ENCODE measurements at regions not wholly inside any gene's neighbourhood (a gene's known extent, or its start where the extent isn't known, plus 50 kb on each side); places are given as distances from the start of the nearest gene placed in this dataset.
"Not testable (repeated sequence)": the region's sequence is repeated elsewhere in the genome, so short reads cannot be mapped to it uniquely, and the experiment has no call there.

DNA sequence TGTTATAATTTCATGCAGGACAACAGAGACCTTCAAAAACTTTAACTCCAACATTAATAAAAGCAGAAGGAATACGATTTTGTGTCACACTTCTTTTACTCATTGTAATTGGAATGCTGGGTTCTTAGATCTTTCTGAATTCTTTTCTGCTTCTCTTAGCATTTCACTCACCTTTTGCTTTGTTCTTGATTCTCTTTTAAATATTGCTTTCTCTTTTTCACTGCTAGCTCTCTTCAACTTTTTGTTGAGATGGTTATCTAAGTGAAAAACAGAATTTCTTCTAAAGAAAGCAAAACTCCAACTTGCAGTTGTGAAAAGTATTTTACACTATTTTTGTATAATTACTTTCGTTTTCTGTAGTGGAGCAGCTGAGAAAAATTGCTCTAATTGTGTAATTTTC is 212.6 kb upstream of the KIF2A start:
- Histone ChIP-seq H3K4me3 (no peak overlapping the region), H3K4me1 (no peaks in the 10 kb centered on the region), H3K27me3 (no peaks in the 10 kb centered on the region), H3K36me3 (no peaks in the 10 kb centered on the region), H3K27ac (no peak overlapping the region), H3K9me3 (no peaks in the 10 kb centered on the region)
- intact Hi-C loops (cut with DNase I) = no loop called here
- TF ChIP-seq POLR2A (IDR thresholded peaks at IDR 0.05) = no peak
- TF ChIP-seq, protein P1, sequence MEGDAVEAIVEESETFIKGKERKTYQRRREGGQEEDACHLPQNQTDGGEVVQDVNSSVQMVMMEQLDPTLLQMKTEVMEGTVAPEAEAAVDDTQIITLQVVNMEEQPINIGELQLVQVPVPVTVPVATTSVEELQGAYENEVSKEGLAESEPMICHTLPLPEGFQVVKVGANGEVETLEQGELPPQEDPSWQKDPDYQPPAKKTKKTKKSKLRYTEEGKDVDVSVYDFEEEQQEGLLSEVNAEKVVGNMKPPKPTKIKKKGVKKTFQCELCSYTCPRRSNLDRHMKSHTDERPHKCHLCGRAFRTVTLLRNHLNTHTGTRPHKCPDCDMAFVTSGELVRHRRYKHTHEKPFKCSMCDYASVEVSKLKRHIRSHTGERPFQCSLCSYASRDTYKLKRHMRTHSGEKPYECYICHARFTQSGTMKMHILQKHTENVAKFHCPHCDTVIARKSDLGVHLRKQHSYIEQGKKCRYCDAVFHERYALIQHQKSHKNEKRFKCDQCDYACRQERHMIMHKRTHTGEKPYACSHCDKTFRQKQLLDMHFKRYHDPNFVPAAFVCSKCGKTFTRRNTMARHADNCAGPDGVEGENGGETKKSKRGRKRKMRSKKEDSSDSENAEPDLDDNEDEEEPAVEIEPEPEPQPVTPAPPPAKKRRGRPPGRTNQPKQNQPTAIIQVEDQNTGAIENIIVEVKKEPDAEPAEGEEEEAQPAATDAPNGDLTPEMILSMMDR (IDR thresholded peaks at IDR 0.05) = no peak
- no peak for DNase-seq (ENCODE audit: extremely low spot score in 2 of 2)

DNA sequence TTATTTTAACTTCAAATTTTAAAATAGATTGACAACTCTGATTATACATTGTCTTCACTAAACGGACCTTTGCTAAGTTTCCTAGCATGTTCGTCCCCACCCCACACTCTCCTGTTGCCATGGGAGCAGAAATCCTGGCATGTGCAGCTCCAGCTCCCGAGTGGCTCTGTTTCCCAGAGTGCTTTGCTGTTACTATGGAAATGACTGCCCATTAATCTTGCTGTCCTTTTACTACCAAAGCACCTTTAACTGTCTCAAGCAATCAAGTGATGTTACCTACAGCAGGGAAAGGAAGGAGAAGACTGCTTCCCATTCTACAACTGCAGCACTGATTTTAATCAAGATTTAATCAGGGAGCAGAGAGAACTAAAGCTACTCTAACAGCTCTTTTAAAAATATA is 212.0 kb upstream of the KIF2A start:
- Histone ChIP-seq H3K9me3 (no peaks in the 10 kb centered on the region), H3K36me3 (no peaks in the 10 kb centered on the region), H3K4me1 (no peaks in the 10 kb centered on the region), H3K27me3 (no peaks in the 10 kb centered on the region), H3K4me3 (no peak overlapping the region), H3K27ac (no peak overlapping the region)
- intact Hi-C loops (cut with DNase I) = no loop called here
- no peak for DNase-seq (ENCODE audit: extremely low spot score in 2 of 2)
- TF ChIP-seq, protein P1 (IDR thresholded peaks at IDR 0.05) = no peak
- TF ChIP-seq POLR2AphosphoS5 (IDR thresholded peaks at IDR 0.05; ENCODE audit: insufficient read depth in 1 of 2, low read depth in 1 of 2) (no peak), POLR2A (IDR thresholded peaks at IDR 0.05) (no peak)

DNA sequence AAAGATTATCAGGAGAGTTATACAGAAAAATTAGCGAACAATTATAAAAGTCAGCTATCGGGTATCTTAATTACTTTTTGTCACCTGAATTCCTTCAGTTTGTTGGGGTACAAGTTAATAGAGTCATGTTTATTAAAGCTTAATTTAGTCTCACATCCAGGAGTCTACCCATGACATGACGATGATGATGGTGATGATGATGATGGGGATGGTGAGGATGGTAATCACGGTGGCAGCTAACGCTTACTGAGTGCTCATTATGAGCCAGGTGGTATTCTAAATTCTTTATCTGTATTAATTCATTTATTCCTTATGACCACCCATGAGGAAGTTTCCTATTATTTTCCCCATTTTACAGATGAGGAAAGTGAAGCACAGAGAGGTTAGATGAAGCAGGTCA is 208.6 kb upstream of the KIF2A start:
- intact Hi-C loops (cut with DNase I) = no loop called here
- H3K4me3 ChIP-seq = no peak overlapping the region
- TF ChIP-seq POLR2A (IDR thresholded peaks at IDR 0.05) (no peak), POLR2AphosphoS5 (IDR thresholded peaks at IDR 0.05; ENCODE audit: insufficient read depth in 1 of 2, low read depth in 1 of 2) (no peak)
- TF ChIP-seq, protein P1 (IDR thresholded peaks at IDR 0.05) = no peak
- H3K27ac ChIP-seq = no peak overlapping the region
- H3K9me3 ChIP-seq = no peaks in the 10 kb centered on the region
- no peak for DNase-seq (ENCODE audit: extremely low spot score in 2 of 2)
- H3K36me3 ChIP-seq = no peaks in the 10 kb centered on the region
- no peaks in the 10 kb centered on the region for H3K4me1 ChIP-seq
- no peaks in the 10 kb centered on the region for H3K27me3 ChIP-seq

DNA sequence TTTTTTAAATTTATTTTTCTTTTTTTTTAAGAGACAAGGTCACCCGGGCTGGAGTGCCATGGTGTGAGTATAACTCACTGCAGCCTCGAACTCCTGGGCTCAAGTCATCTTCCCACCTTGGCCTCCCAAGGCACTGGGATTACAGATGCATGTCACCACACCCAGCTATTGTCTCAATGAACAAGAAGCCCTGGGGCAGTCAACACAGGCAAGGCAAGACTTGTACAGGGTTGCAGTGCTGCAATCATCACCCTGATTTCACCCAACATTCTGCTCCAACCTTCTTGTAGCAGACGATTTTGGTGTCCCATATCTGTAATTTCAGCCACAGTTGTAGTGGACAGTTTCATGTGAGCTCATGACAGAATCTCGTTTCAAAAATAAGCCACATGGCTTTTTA is 205.8 kb upstream of the KIF2A start:
- DNase-seq (ENCODE audit: extremely low spot score in 2 of 2) = no peak
- H3K9me3 ChIP-seq = no peaks in the 10 kb centered on the region
- H3K36me3 ChIP-seq = no peaks in the 10 kb centered on the region
- intact Hi-C loops (cut with DNase I) = no loop called here
- no peak overlapping the region for H3K4me3 ChIP-seq
- H3K4me1 ChIP-seq = no peaks in the 10 kb centered on the region
- no peak overlapping the region for H3K27ac ChIP-seq
- H3K27me3 ChIP-seq = no peaks in the 10 kb centered on the region
- TF ChIP-seq POLR2A (IDR thresholded peaks at IDR 0.05) = no peak
- no peak for TF ChIP-seq POLR2AphosphoS5 (IDR thresholded peaks at IDR 0.05; ENCODE audit: insufficient read depth in 1 of 2, low read depth in 1 of 2)
- TF ChIP-seq, protein P1 (IDR thresholded peaks at IDR 0.05) = no peak

DNA sequence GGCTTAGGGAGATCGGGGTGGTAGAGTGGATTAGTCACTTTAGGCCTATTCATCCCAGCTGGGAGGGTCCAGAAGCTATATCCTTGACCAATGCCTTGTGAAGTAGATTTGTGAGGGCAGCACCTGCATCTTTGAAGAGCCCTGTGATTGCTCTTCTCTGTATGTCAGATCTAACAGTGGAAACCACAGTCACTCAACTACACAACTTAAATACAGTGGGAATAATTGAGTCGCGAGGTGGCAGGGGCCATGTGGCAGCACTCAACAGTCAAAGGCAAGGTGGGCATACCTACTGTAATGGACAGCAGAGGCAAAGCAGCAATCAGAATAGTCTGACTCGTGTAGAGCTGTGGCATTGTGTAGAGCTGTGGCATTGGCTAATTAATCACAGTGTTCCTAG is 202.1 kb upstream of the KIF2A start:
- H3K36me3 ChIP-seq; H3K9me3 ChIP-seq; intact Hi-C loops (cut with DNase I); H3K4me1 ChIP-seq; DNase-seq (ENCODE audit: extremely low spot score in 2 of 2); H3K4me3 ChIP-seq; H3K27me3 ChIP-seq; H3K27ac ChIP-seq: not testable (repeated sequence)

DNA sequence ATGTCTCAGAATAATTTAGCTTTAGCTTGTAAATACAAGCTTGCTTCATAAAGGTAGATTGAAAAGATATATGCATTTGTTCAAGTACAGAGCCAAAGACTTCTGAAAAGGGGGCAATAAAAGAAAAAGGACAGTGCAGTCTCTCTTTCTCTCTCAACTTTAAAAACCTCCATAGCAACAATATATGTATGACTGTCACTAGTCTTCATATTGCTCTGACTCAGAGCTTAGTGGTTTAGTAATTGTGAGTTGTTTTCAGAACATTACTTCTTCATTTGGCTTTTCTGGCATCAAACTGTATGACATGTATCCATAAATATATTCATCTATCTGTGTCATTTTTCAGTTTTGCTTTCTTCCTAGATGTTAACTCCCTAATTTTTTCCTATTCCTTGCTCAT is 194.6 kb upstream of the KIF2A start:
- intact Hi-C loops (cut with DNase I) = no loop called here
- TF ChIP-seq POLR2AphosphoS5 (IDR thresholded peaks at IDR 0.05; ENCODE audit: insufficient read depth in 1 of 2, low read depth in 1 of 2) (no peak), POLR2A (IDR thresholded peaks at IDR 0.05) (no peak)
- TF ChIP-seq, protein P1 (IDR thresholded peaks at IDR 0.05) = no peak
- no peak overlapping the region for H3K4me3 ChIP-seq

More for the DNA sequence above, 194.6 kb upstream of the KIF2A start:
- H3K27ac ChIP-seq = no peak overlapping the region
- no peaks in the 10 kb centered on the region for H3K36me3 ChIP-seq
- no peaks in the 10 kb centered on the region for H3K9me3 ChIP-seq
- DNase-seq (ENCODE audit: extremely low spot score in 2 of 2) = no peak
- H3K4me1 ChIP-seq = no peaks in the 10 kb centered on the region
- no peaks in the 10 kb centered on the region for H3K27me3 ChIP-seq

Measured in vagina (tissue), 2 donors.